ENCODE measurements at regions not wholly inside any gene's neighbourhood (a gene's known extent, or its start where the extent isn't known, plus 50 kb on each side); places are given as distances from the start of the nearest gene placed in this dataset.

- TF ChIP-seq CTCF (IDR thresholded peaks at IDR 0.05) (no peak), POLR2A (IDR thresholded peaks at IDR 0.05) (no peak)
Observed at GRCh38 chr14:53472306-53472705, 319.2 kb upstream of the DDHD1 start.
